Adrenal gland (tissue), 9 donors: ENCODE measurements at regions not wholly inside any gene's neighbourhood (a gene's known extent, or its start where the extent isn't known, plus 50 kb on each side); places are given as distances from the start of the nearest gene placed in this dataset.
A peak's percentile ranks its signal among the peaks of the same experiment; 100 is the strongest.

Source experiments
- DNase-seq, 7 donors: peaks; one replicate each; pipeline ENCODE4 v3.0.0-alpha.2; 2019 to 2020
- H3K27ac ChIP-seq, 5 donors: fragments of 200-600 bp; sonication (generic) in 4 of 5; 1 replicate in 3 of 5; 2 replicates in 2 of 5; pipeline versions ENCODE4 v1.5.1 to v1.8.0; 2016 to 2020; ENCODE audit warnings: mild to moderate bottlenecking in 1 of 5
- H3K27me3 ChIP-seq: fragments of 200-600 bp; 2 replicates; pipeline ENCODE4 v1.8.0; 2021
- H3K36me3 ChIP-seq, 2 donors: fragments of 200-600 bp; replicated peaks in 1 of 2; 1 replicate in 1 of 2; 2 replicates in 1 of 2; pipeline versions ENCODE4 v1.5.1 to v1.8.0; 2018 to 2022
- H3K4me1 ChIP-seq, 2 donors: fragments of 200-600 bp; replicated peaks in 1 of 2; 1 replicate in 1 of 2; 2 replicates in 1 of 2; pipeline versions ENCODE4 v1.5.1 to v1.8.0; 2018 to 2021
- H3K4me3 ChIP-seq, 4 donors: fragments of 200-600 bp; sonication (generic) in 3 of 4; one replicate each; pipeline ENCODE4 v1.5.1; 2016 to 2018
- H3K9me3 ChIP-seq, 3 donors: fragments of 200-600 bp; sonication (generic) in 1 of 3; replicated peaks in 1 of 3; 1 replicate in 2 of 3; 2 replicates in 1 of 3; pipeline versions ENCODE4 v1.5.1 to v1.8.0; 2016 to 2021
- CTCF ChIP-seq, 6 experiments: fragments of 450-650 bp in 4 of 6; fragments of 200-600 bp in 2 of 6; sonication (generic) in 1 of 6; IDR thresholded peaks; 1 replicate in 5 of 6; 2 replicates in 1 of 6; pipeline versions ENCODE4 v1.5.1 to v1.8.0; 2016 to 2021; ENCODE audit warnings: antibody characterized with exemption in 6 of 6, mild to moderate bottlenecking in 2 of 6, moderate library complexity in 1 of 6
- POLR2A ChIP-seq, 2 donors: fragments of 450-650 bp; IDR thresholded peaks; one replicate each; pipeline ENCODE4 v1.6.1; 2017; ENCODE audit warnings: antibody characterized with exemption in 2 of 2, mild to moderate bottlenecking in 2 of 2, moderate library complexity in 1 of 2
- WGBS, 4 donors: extraction: QIAGEN DNeasy Blood & Tissue Kit in 2 of 4; methylation state at CpG; one replicate each; pipeline versions ENCODE4 v1.1.5 to v1.1.7; 2013 to 2017; 5-methylcytosine and 5-hydroxymethylcytosine counted together
- intact Hi-C, 2 donors: fragments of 100-400 bp; cut with DNase I; formaldehyde crosslinking; loops; one replicate each; pipeline versions ENCODE4 v1.14.1 to v1.15.0; 2022 to 2023
- donor health status: healthy with polysubstance abuse.
- donor health status: Bipolar disorder and iron deficiency.
- donor health status: DM: yes; HTN: yes; CAD: no.
- donor health status: DM: no; HTN: no; CAD: no.
- donor health status: DM: no; HTN: no; CAD: no.

GRCh38 chr2:239663364-239663924, 262.6 kb upstream of the HDAC4 start:
- H3K9me3 ChIP-seq, result no peaks in the 10 kb centered on the region
- H3K4me3 ChIP-seq, result no peak overlapping the region
- intact Hi-C loops, result no loop called here
- WGBS, 4 donors, result 79 to 87% (median 83%) methylated on average over 7 to 9 of the region's 9 CpGs
- TF ChIP-seq CTCF (IDR thresholded peaks at IDR 0.05), result no peak
- no peak for TF ChIP-seq POLR2A (IDR thresholded peaks at IDR 0.05)
- H3K27ac ChIP-seq, result no peak overlapping the region
- peaks cover 26% of the 10 kb centered on the region for H3K27me3 ChIP-seq
- no peaks in the 10 kb centered on the region for H3K36me3 ChIP-seq
- no peaks in the 10 kb centered on the region for H3K4me1 ChIP-seq
- peak in 1 of 7 donors; percentile 25 for DNase-seq

GRCh38 chr2:239662413-239663120, 261.7 kb upstream of the HDAC4 start:
- TF ChIP-seq CTCF (IDR thresholded peaks at IDR 0.05), result no peak
- TF ChIP-seq POLR2A (IDR thresholded peaks at IDR 0.05), result no peak
- Histone ChIP-seq H3K4me1 (no peaks in the 10 kb centered on the region), H3K9me3 (no peaks in the 10 kb centered on the region), H3K27ac (no peak overlapping the region), H3K4me3 (no peak overlapping the region), H3K36me3 (no peaks in the 10 kb centered on the region), H3K27me3 (peaks cover 26% of the 10 kb centered on the region)
- 59 to 75% (median 69%) methylated on average over 16 of the region's 16 CpGs for WGBS, 4 donors
- peak in 1 of 7 donors; percentile 36 for DNase-seq
- intact Hi-C loops, result no loop called here

GRCh38 chr2:239661334-239662312, 260.8 kb upstream of the HDAC4 start:
- Histone ChIP-seq H3K36me3 (no peaks in the 10 kb centered on the region), H3K4me3 (no peak overlapping the region), H3K27ac (no peak overlapping the region), H3K27me3 (peaks cover 26% of the 10 kb centered on the region), H3K4me1 (no peaks in the 10 kb centered on the region), H3K9me3 (no peaks in the 10 kb centered on the region)
- TF ChIP-seq POLR2A (IDR thresholded peaks at IDR 0.05) (no peak), CTCF (IDR thresholded peaks at IDR 0.05) (no peak)
- WGBS, 4 donors, result 55 to 66% (median 62%) methylated on average over 15 of the region's 15 CpGs
- peak in 1 of 7 donors; percentile 23 for DNase-seq
- intact Hi-C loops, result no loop called here
